ENCODE measurements at regions not wholly inside any gene's neighbourhood (a gene's known extent, or its start where the extent isn't known, plus 50 kb on each side); places are given as distances from the start of the nearest gene placed in this dataset.

GRCh38 chr12:111048991-111049390, 128.6 kb upstream of the MYL2 start:
- no peak for DNase-seq
- in situ Hi-C loops (cut with MboI; ENCODE audit: low pct_unique_long_range_greater_than_20kb, low sequenced_read_pairs), result no loop called here

DNA sequence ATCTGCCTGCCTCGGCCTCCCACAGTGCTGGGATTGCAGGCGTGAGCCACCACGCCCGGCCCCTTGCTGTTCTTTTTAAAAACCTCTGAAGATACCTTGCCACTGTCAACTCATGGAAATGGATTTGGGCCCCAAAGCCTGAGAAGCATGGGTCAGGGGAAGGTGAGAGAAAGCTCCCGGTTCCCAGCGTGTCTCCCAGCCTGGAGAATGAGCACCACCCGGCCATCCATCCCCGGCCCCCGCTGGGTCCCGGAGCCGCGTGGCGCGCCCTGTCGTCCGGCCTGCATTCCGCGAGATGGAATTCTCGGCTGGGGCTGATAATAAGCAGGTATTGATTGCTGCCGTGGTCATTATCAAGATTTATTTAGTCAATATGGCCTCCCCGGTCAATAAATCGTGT, 126.5 kb upstream of the MYL2 start:
- in situ Hi-C loops (cut with MboI; ENCODE audit: low pct_unique_long_range_greater_than_20kb, low sequenced_read_pairs), result no loop called here

DNA sequence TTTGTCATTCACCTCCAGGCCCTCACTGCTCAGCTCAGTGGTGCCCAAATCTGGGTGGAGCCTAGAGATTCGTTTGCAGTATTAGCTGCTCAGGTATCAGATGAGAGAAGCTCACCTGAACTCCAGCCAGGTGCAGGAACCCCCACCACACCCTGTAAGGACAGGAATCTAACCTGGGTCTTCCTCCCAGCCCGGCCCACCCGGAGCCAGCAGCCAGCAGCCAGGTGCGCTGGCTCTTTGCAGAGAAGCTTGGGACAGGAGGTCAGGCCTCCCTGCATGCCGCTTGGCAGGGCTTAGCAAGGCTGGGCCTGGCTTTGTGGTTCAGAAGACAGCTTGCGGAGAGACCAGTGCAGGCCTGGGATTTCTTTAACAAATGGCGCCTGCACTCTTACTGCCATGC, 125.6 kb upstream of the MYL2 start:
- in situ Hi-C loops (cut with MboI; ENCODE audit: low pct_unique_long_range_greater_than_20kb, low sequenced_read_pairs), result no loop called here
- DNase-seq, result no peak

More for the DNA sequence above, 126.5 kb upstream of the MYL2 start:
- no peak for DNase-seq

DNA sequence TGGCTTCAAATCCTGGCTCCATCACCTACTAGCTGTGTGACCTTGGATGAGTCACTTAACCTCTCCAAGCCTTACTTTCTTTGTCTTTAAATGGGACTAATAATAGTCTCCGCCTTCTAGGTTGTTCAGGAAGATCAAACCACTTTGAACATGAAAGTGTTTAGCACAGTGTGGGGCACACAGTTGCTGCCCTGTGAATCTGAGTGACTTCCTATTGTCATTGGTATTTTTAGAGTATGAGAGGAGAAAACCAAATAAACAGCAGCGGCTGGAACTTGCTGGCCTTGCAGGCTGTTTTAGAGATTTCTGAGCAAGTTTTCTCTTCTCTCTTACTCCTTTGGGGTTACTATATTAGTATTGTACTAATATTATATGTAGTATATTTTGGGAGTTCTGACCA, 120.7 kb upstream of the MYL2 start:
- in situ Hi-C loops (cut with MboI; ENCODE audit: low pct_unique_long_range_greater_than_20kb, low sequenced_read_pairs), result no loop called here
- DNase-seq, result no peak

GRCh38 chr12:111040690-111041089, 120.3 kb upstream of the MYL2 start:
- in situ Hi-C loops (cut with MboI; ENCODE audit: low pct_unique_long_range_greater_than_20kb, low sequenced_read_pairs), result no loop called here
- no peak for DNase-seq

GRCh38 chr12:111038941-111039340, 118.6 kb upstream of the MYL2 start:
- in situ Hi-C loops (cut with MboI; ENCODE audit: low pct_unique_long_range_greater_than_20kb, low sequenced_read_pairs), result no loop called here
- DNase-seq, result no peak

DNA sequence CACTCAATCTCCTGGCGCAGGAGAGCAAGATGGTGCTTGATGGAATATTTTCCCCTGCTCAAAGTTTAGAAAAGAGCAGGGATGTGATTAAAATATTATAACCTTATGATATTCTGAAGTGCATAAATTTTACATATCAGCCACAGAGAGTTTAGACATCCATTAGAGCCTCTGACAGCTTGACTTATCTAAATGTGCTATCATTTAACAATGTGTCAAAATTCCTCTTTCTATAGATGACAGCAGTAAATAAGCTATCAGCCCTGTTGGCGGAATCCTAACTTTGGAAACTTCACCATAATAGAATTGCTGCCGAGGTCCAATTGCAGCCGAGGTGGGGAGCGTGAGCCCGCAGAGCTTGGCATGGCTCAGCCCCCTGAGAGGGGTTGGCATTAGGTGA, 117.7 kb upstream of the MYL2 start:
- in situ Hi-C loops (cut with MboI; ENCODE audit: low pct_unique_long_range_greater_than_20kb, low sequenced_read_pairs), result no loop called here
- DNase-seq, result no peak

GRCh38 chr12:111037047-111037446, 116.7 kb upstream of the MYL2 start:
- DNase-seq, result no peak
- in situ Hi-C loops (cut with MboI; ENCODE audit: low pct_unique_long_range_greater_than_20kb, low sequenced_read_pairs), result no loop called here

DNA sequence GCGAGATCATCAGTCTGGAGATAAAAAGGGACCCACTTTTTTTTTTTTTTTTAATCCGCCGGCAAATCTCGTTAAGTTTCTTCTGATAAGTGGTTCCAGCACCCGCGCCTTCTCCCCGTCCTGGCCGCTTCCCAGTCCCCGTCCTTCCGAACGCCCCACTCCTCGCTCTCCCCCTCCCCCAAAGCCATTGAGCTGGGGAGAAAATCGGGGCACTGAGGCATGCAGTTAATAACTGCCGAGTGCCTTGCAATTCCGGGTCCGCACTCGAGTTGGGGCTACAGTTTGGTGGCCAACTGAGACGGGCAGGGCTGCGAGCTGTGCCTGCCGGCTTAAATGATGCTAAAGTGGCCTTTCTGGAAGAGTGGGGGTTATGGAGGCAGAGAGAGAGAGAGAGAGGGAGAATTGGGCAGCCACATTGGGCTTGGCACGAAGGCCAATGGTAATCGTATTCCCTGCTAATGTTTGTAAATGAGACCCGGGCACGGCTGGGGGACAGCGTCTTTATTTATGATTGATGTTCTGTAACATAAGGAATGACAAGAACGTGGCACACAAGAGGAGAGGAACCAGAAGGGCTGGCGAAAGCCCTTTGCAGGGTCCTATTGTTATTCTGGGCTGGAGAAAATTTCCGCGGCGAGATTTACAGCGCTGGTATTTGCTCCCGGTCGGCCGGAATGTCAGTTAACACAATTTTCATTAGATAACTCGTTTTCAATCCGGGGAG, 115.4 kb upstream of the MYL2 start:
- no peak for DNase-seq
- in situ Hi-C loops (cut with MboI; ENCODE audit: low pct_unique_long_range_greater_than_20kb, low sequenced_read_pairs), result no loop called here

- in situ Hi-C loops (cut with MboI; ENCODE audit: low pct_unique_long_range_greater_than_20kb, low sequenced_read_pairs), result no loop called here
- no peak for DNase-seq
These were observed 114.7 kb upstream of the MYL2 start for GRCh38 chr12:111034886-111035577.

GRCh38 chr12:111034083-111034885, 113.9 kb upstream of the MYL2 start, which contains the start of gene CUX2:
Gene CUX2 (plus strand): TSS chr12:111034165.
- in situ Hi-C loops (cut with MboI; ENCODE audit: low pct_unique_long_range_greater_than_20kb, low sequenced_read_pairs), result no loop called here
- no peak for DNase-seq

- DNase-seq, result peak; percentile 19
- in situ Hi-C loops (cut with MboI; ENCODE audit: low pct_unique_long_range_greater_than_20kb, low sequenced_read_pairs), result no loop called here
These were observed 113.1 kb upstream of the MYL2 start for GRCh38 chr12:111033281-111034082.

DNA sequence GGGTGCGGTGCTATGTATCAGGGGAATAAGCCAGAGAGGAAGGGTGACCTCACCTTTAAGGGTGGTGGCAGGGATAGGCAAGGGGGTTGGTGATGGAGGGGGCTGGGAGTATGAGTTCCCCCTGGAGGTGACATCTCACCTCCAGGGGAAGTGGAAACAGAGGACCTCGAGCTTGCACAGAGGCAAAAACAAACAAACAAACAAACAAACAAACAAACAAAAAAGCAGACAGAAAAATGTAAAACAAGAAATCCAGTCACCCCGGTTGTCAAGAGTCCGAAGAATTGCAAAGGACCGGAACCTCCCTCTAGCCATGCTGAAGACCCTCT, 112.2 kb upstream of the MYL2 start:
- in situ Hi-C loops (cut with MboI; ENCODE audit: low pct_unique_long_range_greater_than_20kb, low sequenced_read_pairs), result no loop called here
- DNase-seq, result no peak

- in situ Hi-C loops (cut with MboI; ENCODE audit: low pct_unique_long_range_greater_than_20kb, low sequenced_read_pairs), result no loop called here
- no peak for DNase-seq
These were observed 111.7 kb upstream of the MYL2 start for GRCh38 chr12:111031916-111032590.

DNA sequence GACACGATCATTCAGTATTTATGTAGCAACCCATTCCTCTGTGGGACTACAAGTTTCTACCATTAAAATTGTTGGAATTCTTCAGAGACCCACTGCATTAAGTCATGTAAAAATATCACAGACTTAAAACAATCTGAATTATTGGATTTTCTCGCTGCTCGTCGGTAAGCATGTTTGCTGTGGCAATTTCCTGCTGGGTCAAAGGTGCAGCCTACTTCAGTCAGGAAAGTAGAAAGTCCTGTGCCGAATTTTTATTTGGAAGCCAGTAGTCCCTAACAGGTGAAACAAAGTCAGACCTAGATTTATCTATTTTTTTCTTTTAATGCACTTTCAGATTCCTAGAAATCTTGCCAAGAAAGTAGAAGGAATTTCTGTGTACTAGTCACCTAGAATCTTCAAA, 110.4 kb upstream of the MYL2 start:
- no peak for DNase-seq
- in situ Hi-C loops (cut with MboI; ENCODE audit: low pct_unique_long_range_greater_than_20kb, low sequenced_read_pairs), result no loop called here

- no peak for DNase-seq
- in situ Hi-C loops (cut with MboI; ENCODE audit: low pct_unique_long_range_greater_than_20kb, low sequenced_read_pairs), result no loop called here
These were observed 109.4 kb upstream of the MYL2 start for GRCh38 chr12:111029732-111030131.

GRCh38 chr12:111029305-111029704, 108.9 kb upstream of the MYL2 start:
- in situ Hi-C loops (cut with MboI; ENCODE audit: low pct_unique_long_range_greater_than_20kb, low sequenced_read_pairs), result no loop called here
- no peak for DNase-seq

GRCh38 chr12:111028830-111029229, 108.5 kb upstream of the MYL2 start:
- in situ Hi-C loops (cut with MboI; ENCODE audit: low pct_unique_long_range_greater_than_20kb, low sequenced_read_pairs), result no loop called here
- no peak for DNase-seq

DNA sequence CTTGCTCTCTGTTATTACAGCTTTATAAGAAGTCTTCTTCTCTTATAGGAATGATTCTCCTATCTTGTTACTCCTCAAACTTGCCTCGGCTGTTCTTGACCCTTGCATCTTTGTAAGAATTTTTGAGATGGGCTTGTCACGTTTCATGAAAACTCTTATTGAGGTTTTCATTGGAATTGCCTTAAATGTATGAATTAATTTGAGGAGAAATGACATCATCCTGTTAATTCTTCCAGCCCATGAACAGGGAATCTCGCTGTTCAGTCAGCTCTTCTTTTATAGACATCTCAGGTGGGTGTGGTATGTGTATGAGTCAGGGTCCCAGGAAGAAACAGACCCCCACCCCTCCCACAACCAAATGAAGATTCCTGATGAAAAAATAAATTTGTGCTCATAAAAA, 107.1 kb upstream of the MYL2 start:
- in situ Hi-C loops (cut with MboI; ENCODE audit: low pct_unique_long_range_greater_than_20kb, low sequenced_read_pairs), result no loop called here
- no peak for DNase-seq

All from KBM-7 (cell line).